Neural cell (in vitro differentiated cells): ENCODE measurements at regions not wholly inside any gene's neighbourhood (a gene's known extent, or its start where the extent isn't known, plus 50 kb on each side); places are given as distances from the start of the nearest gene placed in this dataset.

Experiments used
- H2AFZ ChIP-seq: fragments of 200-600, 300-800 bp; sonication (generic), shearing (Covaris generic); 2 replicates; pipeline ENCODE4 v1.6.0; 2014; ENCODE audit warnings: low read depth, mild to moderate bottlenecking, antibody characterized with exemption, low read length, moderate library complexity
- H3F3A ChIP-seq: fragments of 200-600 bp; shearing (Covaris generic); 2 replicates; pipeline ENCODE4 v1.6.1; 2016; ENCODE audit warnings: mild to moderate bottlenecking, moderate library complexity, mixed read lengths, antibody characterized with exemption, low read length; ENCODE audit not compliant: insufficient read depth, poor library complexity, severe bottlenecking
- H3K27ac ChIP-seq: fragments of 200-600, 300-800 bp; sonication (generic), shearing (Covaris generic); 2 replicates; pipeline ENCODE4 v1.5.1; 2014; ENCODE audit warnings: mild to moderate bottlenecking, low read length, moderate library complexity
- H3K27me3 ChIP-seq: fragments of 300-800, 200-600 bp; sonication (generic), shearing (Covaris generic); 2 replicates; pipeline ENCODE4 v1.6.0; 2014; ENCODE audit warnings: mild to moderate bottlenecking, low read depth, low read length, moderate library complexity; ENCODE audit not compliant: insufficient read depth
- H3K36me3 ChIP-seq: fragments of 300-800, 200-600 bp; sonication (generic), shearing (Covaris generic); 2 replicates; pipeline ENCODE4 v1.5.1; 2014; ENCODE audit warnings: mild to moderate bottlenecking, antibody characterized with exemption, low read length, moderate library complexity; ENCODE audit not compliant: insufficient read depth
- H3K4me2 ChIP-seq: fragments of 300-800, 200-600 bp; sonication (generic), shearing (Covaris generic); 2 replicates; pipeline ENCODE4 v1.6.0; 2014; ENCODE audit warnings: mild to moderate bottlenecking, low read length
- H3K4me3 ChIP-seq: fragments of 300-800, 200-600 bp; sonication (generic), shearing (Covaris generic); 2 replicates; pipeline ENCODE4 v1.5.1; 2014; ENCODE audit warnings: mild to moderate bottlenecking, low read length, moderate library complexity
- H3K79me2 ChIP-seq: fragments of 200-600 bp; shearing (Covaris generic); replicated peaks from 2 replicates; pipeline ENCODE4 v1.6.0; 2014; ENCODE audit warnings: mild to moderate bottlenecking, low read length, moderate library complexity; ENCODE audit not compliant: insufficient read depth
- H3K9ac ChIP-seq: fragments of 300-800, 200-600 bp; sonication (generic), shearing (Covaris generic); 2 replicates; pipeline ENCODE4 v1.6.1; 2016; ENCODE audit warnings: mild to moderate bottlenecking, low read length, mixed read lengths
- H3K9me2 ChIP-seq: fragments of 200-600 bp; shearing (Covaris generic); 2 replicates; pipeline ENCODE4 v1.6.1; 2016; ENCODE audit warnings: mild to moderate bottlenecking, low read length, mixed read lengths; ENCODE audit not compliant: insufficient read depth
- H3K9me3 ChIP-seq: fragments of 200-600, 300-800 bp; sonication (generic), shearing (Covaris generic); 2 replicates; pipeline ENCODE4 v1.6.1; 2016; ENCODE audit warnings: mild to moderate bottlenecking, mixed run types, low read length, moderate library complexity, mixed read lengths
- H4K20me1 ChIP-seq: fragments of 200-600 bp; shearing (Covaris generic); 2 replicates; pipeline ENCODE4 v1.6.1; 2016; ENCODE audit warnings: mild to moderate bottlenecking, mixed run types; ENCODE audit not compliant: insufficient read depth
- EP300 ChIP-seq: fragments of 450-650 bp; conservative IDR thresholded peaks from 2 replicates; pipeline ENCODE4 v1.6.1; 2014; ENCODE audit warnings: antibody characterized with exemption, mild to moderate bottlenecking, moderate library complexity; ENCODE audit not compliant: poor library complexity, severe bottlenecking
- EZH2 ChIP-seq: fragments of 200-600, 300-800 bp; shearing (Covaris generic), sonication (generic); IDR thresholded peaks from 2 replicates; pipeline ENCODE4 v1.6.1; 2014; ENCODE audit warnings: antibody characterized with exemption, low read length, borderline replicate concordance, mild to moderate bottlenecking; ENCODE audit not compliant: insufficient read depth, poor library complexity, severe bottlenecking
- MXI1 ChIP-seq: fragments of 450-650 bp; conservative IDR thresholded peaks from 2 replicates; pipeline ENCODE4 v1.6.1; 2014; ENCODE audit warnings: antibody characterized with exemption, mild to moderate bottlenecking; ENCODE audit not compliant: poor library complexity, severe bottlenecking
- POLR2AphosphoS5 ChIP-seq: IDR thresholded peaks from 2 replicates; pipeline ENCODE4 v1.6.1; 2012
- RAD21 ChIP-seq: fragments of 450-650 bp; conservative IDR thresholded peaks from 2 replicates; pipeline ENCODE4 v1.6.1; 2014; ENCODE audit warnings: antibody characterized with exemption, mild to moderate bottlenecking, moderate library complexity
- SMC3 ChIP-seq: fragments of 450-650 bp; conservative IDR thresholded peaks from 2 replicates; pipeline ENCODE4 v1.6.1; 2014; ENCODE audit warnings: antibody characterized with exemption, mild to moderate bottlenecking, moderate library complexity; ENCODE audit not compliant: poor library complexity
- TAF1 ChIP-seq: IDR thresholded peaks from 2 replicates; pipeline ENCODE4 v1.6.1; 2012; ENCODE audit warnings: low read depth
- TF ChIP-seq, protein P1 (sequence below): fragments of 450-650 bp; IDR thresholded peaks from 2 replicates; pipeline ENCODE4 v1.5.1; 2014; ENCODE audit warnings: antibody characterized with exemption, mild to moderate bottlenecking, moderate library complexity; ENCODE audit not compliant: poor library complexity, severe bottlenecking
- TF ChIP-seq, protein P2 (sequence below): IDR thresholded peaks from 2 replicates; pipeline ENCODE4 v1.6.1; 2012; ENCODE audit warnings: borderline replicate concordance

DNA sequence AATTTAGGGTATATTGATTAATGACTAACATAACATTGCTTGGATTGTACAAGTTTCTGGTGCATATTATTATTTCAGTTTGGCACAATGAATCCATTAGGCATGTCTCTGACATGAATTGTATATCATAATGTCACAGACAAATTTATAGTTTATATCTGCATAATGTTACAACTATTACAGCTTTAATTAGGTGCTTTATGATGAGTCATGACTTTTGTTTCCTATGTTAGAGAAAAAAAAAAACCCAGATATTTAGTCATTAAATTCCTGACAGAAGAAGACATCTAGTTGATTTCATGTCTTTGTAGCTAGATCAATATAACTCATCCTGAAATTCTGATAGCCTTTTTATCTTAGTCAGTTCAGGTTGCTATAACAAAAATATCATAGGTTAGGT is 385.7 kb upstream of the EPHA5 start:
- Histone ChIP-seq H3K4me2 (no peak overlapping the region), H3K4me3 (no peak overlapping the region), H3K27me3 (no peaks in the 10 kb centered on the region), H3K9me3 (no peaks in the 10 kb centered on the region), H3K27ac (no peak overlapping the region), H3K79me2 (no peaks in the 10 kb centered on the region), H3K9me2 (no peaks in the 10 kb centered on the region), H3K9ac (no peak overlapping the region), H2AFZ (no peak overlapping the region), H3F3A (no peaks in the 10 kb centered on the region), H4K20me1 (no peaks in the 10 kb centered on the region), H3K36me3 (no peaks in the 10 kb centered on the region)
- TF ChIP-seq EZH2: no peak
- TF ChIP-seq POLR2AphosphoS5: no peak
- TF ChIP-seq, protein P1, sequence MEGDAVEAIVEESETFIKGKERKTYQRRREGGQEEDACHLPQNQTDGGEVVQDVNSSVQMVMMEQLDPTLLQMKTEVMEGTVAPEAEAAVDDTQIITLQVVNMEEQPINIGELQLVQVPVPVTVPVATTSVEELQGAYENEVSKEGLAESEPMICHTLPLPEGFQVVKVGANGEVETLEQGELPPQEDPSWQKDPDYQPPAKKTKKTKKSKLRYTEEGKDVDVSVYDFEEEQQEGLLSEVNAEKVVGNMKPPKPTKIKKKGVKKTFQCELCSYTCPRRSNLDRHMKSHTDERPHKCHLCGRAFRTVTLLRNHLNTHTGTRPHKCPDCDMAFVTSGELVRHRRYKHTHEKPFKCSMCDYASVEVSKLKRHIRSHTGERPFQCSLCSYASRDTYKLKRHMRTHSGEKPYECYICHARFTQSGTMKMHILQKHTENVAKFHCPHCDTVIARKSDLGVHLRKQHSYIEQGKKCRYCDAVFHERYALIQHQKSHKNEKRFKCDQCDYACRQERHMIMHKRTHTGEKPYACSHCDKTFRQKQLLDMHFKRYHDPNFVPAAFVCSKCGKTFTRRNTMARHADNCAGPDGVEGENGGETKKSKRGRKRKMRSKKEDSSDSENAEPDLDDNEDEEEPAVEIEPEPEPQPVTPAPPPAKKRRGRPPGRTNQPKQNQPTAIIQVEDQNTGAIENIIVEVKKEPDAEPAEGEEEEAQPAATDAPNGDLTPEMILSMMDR: no peak
- TF ChIP-seq EP300: no peak
- TF ChIP-seq MXI1: no peak
- no peak for TF ChIP-seq TAF1
- TF ChIP-seq SMC3: no peak
- TF ChIP-seq, protein P2, sequence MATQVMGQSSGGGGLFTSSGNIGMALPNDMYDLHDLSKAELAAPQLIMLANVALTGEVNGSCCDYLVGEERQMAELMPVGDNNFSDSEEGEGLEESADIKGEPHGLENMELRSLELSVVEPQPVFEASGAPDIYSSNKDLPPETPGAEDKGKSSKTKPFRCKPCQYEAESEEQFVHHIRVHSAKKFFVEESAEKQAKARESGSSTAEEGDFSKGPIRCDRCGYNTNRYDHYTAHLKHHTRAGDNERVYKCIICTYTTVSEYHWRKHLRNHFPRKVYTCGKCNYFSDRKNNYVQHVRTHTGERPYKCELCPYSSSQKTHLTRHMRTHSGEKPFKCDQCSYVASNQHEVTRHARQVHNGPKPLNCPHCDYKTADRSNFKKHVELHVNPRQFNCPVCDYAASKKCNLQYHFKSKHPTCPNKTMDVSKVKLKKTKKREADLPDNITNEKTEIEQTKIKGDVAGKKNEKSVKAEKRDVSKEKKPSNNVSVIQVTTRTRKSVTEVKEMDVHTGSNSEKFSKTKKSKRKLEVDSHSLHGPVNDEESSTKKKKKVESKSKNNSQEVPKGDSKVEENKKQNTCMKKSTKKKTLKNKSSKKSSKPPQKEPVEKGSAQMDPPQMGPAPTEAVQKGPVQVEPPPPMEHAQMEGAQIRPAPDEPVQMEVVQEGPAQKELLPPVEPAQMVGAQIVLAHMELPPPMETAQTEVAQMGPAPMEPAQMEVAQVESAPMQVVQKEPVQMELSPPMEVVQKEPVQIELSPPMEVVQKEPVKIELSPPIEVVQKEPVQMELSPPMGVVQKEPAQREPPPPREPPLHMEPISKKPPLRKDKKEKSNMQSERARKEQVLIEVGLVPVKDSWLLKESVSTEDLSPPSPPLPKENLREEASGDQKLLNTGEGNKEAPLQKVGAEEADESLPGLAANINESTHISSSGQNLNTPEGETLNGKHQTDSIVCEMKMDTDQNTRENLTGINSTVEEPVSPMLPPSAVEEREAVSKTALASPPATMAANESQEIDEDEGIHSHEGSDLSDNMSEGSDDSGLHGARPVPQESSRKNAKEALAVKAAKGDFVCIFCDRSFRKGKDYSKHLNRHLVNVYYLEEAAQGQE: no peak
- TF ChIP-seq RAD21: no peak

DNA sequence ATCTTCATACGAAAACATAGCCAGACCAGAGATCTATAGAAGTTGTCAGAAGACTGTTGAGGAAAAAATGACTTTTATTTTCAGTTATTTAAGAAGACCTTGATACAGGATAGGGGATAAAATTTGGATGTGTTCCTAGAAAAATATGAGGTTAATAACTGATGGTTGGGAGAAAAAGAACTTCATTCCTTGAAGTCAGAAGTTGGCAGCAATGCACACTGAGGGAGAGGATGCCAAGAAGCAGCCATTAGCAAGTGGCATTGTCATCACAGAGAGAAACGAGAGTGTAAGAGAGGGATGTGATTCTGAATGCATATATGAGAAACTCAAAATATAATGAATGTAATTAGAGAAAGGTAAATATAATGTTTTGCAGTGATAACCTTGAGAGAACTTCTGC is 382.1 kb upstream of the EPHA5 start:
- Histone ChIP-seq H3K27me3 (no peaks in the 10 kb centered on the region), H4K20me1 (no peaks in the 10 kb centered on the region), H3K9me3 (no peaks in the 10 kb centered on the region), H3K36me3 (no peaks in the 10 kb centered on the region), H3K9ac (no peak overlapping the region), H3K4me2 (no peak overlapping the region), H3K79me2 (no peaks in the 10 kb centered on the region), H3F3A (no peaks in the 10 kb centered on the region), H3K27ac (no peak overlapping the region), H3K4me3 (no peak overlapping the region), H2AFZ (no peak overlapping the region), H3K9me2 (no peaks in the 10 kb centered on the region)
- TF ChIP-seq POLR2AphosphoS5 (no peak), EZH2 (no peak), SMC3 (no peak), MXI1 (no peak), TAF1 (no peak), RAD21 (no peak), EP300 (no peak)
- TF ChIP-seq, protein P2: no peak
- TF ChIP-seq, protein P1: no peak
